GM12878 (cell line): ENCODE measurements at regions not wholly inside any gene's neighbourhood (a gene's known extent, or its start where the extent isn't known, plus 50 kb on each side); places are given as distances from the start of the nearest gene placed in this dataset.

Experiments
- ATAC-seq: fragments of 200-7000 bp; cut with Tn5 transposase; 3 replicates; pipeline ENCODE4 v1.9.1; 2020; ENCODE audit warnings: mild to moderate bottlenecking, moderate library complexity
- BruUV-seq: library from RNA; stranded (reverse); fragments of 400-500 nt; replicated peaks from 2 replicates; lab custom pipeline; 2021; lab: Mats Ljungman, UMichigan
- CTCF ChIA-PET: fragments of 300-600 bp; sonication (Branson Sonifier 250); formaldehyde crosslinking; extraction: SDS; loops from one replicate; lab custom pipeline; 2021; ENCODE audit warnings: inconsistent platforms; lab: Yijun Ruan, JAX
- POLR2A ChIA-PET: fragments of 350-600 bp; formaldehyde crosslinking; extraction: SDS; loops from one replicate; lab custom pipeline; 2021; ENCODE audit warnings: inconsistent platforms; lab: Charles Lee
- RAD21 ChIA-PET: fragments of 300-600 bp; sonication (Branson Sonifier 250); formaldehyde crosslinking; loops from one replicate; lab custom pipeline; 2023; ENCODE audit warnings: antibody characterized with exemption; ENCODE audit not compliant: unreplicated experiment; lab: Charles Lee
- SMC1A ChIA-PET: fragments of 300-600 bp; sonication (Branson Sonifier 250); formaldehyde crosslinking; loops from one replicate; lab custom pipeline; 2023; ENCODE audit not compliant: unreplicated experiment, uncharacterized antibody; lab: Charles Lee
- DNase-seq: peaks from one replicate; pipeline ENCODE4 v3.0.0-alpha.2; 2011; ENCODE audit warnings: low read depth, low spot score
- FAIRE-seq: peaks from 3 replicates; lab custom pipeline; 2011; peaks lifted over from hg19 to GRCh38; lab: Jason Lieb, UNC
- H2AFZ ChIP-seq: 2 replicates; pipeline ENCODE4 v1.6.0; 2011; ENCODE audit warnings: low read depth, low read length, control low read depth; ENCODE audit not compliant: control insufficient read depth
- H3K27ac ChIP-seq: 2 replicates; pipeline ENCODE4 v1.5.1; 2011; ENCODE audit warnings: control low read depth; ENCODE audit not compliant: control insufficient read depth, insufficient read depth
- H3K27me3 ChIP-seq, 2 experiments: replicated peaks in 1 of 2; 2 replicates each; pipeline versions ENCODE4 v1.6.0 to v1.6.1; 2011; ENCODE audit warnings: low read length in 1 of 2; ENCODE audit not compliant: control insufficient read depth in 2 of 2, insufficient read depth in 2 of 2
- H3K36me3 ChIP-seq, 2 experiments: 2 replicates each; pipeline ENCODE4 v1.5.1; 2011; ENCODE audit warnings: low read length in 1 of 2; ENCODE audit not compliant: control insufficient read depth in 2 of 2, insufficient read depth in 2 of 2
- H3K4me1 ChIP-seq: 2 replicates; pipeline ENCODE4 v1.6.1; 2011; ENCODE audit warnings: mild to moderate bottlenecking, low read length, moderate library complexity, mixed read lengths; ENCODE audit not compliant: control insufficient read depth, insufficient read depth
- H3K4me2 ChIP-seq: 2 replicates; pipeline ENCODE4 v1.6.0; 2011; ENCODE audit warnings: control low read depth; ENCODE audit not compliant: control insufficient read depth, insufficient read depth
- H3K4me3 ChIP-seq: fragments of 200-600 bp; sonication (generic); 2 replicates; pipeline ENCODE4 v1.5.1; 2016
- H3K79me2 ChIP-seq: 2 replicates; pipeline ENCODE4 v1.6.0; 2011; ENCODE audit warnings: low read length; ENCODE audit not compliant: control insufficient read depth, insufficient read depth
- H3K9ac ChIP-seq: 2 replicates; pipeline ENCODE4 v1.8.0; 2011; ENCODE audit warnings: low read length, control low read depth, mixed read lengths; ENCODE audit not compliant: control insufficient read depth, insufficient read depth
- H3K9me3 ChIP-seq: replicated peaks from 3 replicates; pipeline ENCODE4 v1.5.1; 2011; ENCODE audit warnings: mild to moderate bottlenecking, low read length; ENCODE audit not compliant: control insufficient read depth, insufficient read depth
- H4K20me1 ChIP-seq: 2 replicates; pipeline ENCODE4 v1.6.0; 2011; ENCODE audit not compliant: control insufficient read depth, insufficient read depth
- HDAC6 ChIP-seq: fragments of 200-600 bp; sonication (generic); IDR thresholded peaks from one replicate; pipeline ENCODE4 v1.8.0; 2017; ENCODE audit warnings: antibody characterized with exemption; ENCODE audit not compliant: unreplicated experiment
- IKZF2 ChIP-seq, 2 experiments: fragments of 450-650 bp; IDR thresholded peaks; 2 replicates each; pipeline ENCODE4 v1.6.1; 2017; ENCODE audit warnings: mild to moderate bottlenecking in 2 of 2, moderate library complexity in 2 of 2
- RAD21 ChIP-seq: IDR thresholded peaks from 2 replicates; pipeline ENCODE4 v1.6.1; 2011; ENCODE audit warnings: mild to moderate bottlenecking, low read depth, low read length, moderate library complexity; ENCODE audit not compliant: insufficient read depth
- SIN3A ChIP-seq: IDR thresholded peaks from 2 replicates; pipeline ENCODE4 v1.6.1; 2012; ENCODE audit warnings: low read depth, low read length, improper control_type of control experiment
- TARDBP ChIP-seq: IDR thresholded peaks from 2 replicates; pipeline ENCODE4 v1.6.1; 2016; ENCODE audit warnings: borderline replicate concordance
- WGBS: methylation state at CpG from one replicate; pipeline ENCODE4 v1.1.6; 2016; ENCODE audit warnings: low lambda C conversion rate; ENCODE audit not compliant: insufficient replicate concordance, insufficient coverage; ENCODE audit errors: missing lambda C conversion rate; 5-methylcytosine and 5-hydroxymethylcytosine counted together
- in situ Hi-C: fragments of 300-500 bp; cut with MboI; formaldehyde crosslinking; loops from 9 replicates; pipeline ENCODE4 v1.14.3; 2018; ENCODE audit warnings: mixed read lengths
- intact Hi-C: fragments of 100-400 bp; cut with micrococcal nuclease; formaldehyde crosslinking; loops from one replicate; pipeline ENCODE4 v1.14.2; 2022; ENCODE audit not compliant: unreplicated experiment
- TF ChIP-seq, protein P1 (sequence below): fragments of 450-650 bp; IDR thresholded peaks from 2 replicates; pipeline ENCODE4 v1.6.1; 2017; ENCODE audit warnings: mild to moderate bottlenecking, moderate library complexity

DNA sequence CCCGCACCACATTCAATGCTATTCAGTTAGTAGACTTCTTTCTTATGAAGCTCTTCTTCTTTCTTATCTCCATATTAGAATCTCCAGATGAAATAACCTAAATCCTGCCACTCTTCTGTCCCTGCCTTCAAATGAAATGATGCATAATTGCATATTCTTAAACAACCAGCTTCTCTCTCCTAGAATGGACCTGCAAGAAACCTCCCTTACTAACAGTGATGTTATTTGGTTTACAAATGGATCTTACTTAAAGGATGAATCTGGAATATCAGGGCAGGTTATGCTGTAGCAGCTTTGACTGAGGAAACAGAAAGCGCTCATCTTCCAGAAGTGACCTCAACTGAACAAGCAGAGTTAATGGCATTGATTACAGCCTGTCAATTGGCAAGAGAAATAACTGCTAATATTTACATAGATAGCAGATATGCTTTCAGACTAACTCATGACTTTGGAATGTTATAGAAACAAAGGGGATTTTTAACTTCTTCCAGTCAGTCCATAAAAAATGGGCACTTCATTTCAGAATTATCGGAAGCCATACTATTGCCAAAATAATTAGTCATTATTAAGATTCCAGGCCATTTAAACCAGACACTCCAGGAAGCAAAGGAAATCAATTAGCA lies 755.7 kb upstream of the HS6ST1 start:
- BruUV-seq: no TSS peak
- POLR2A ChIA-PET: no interaction called here
- Histone ChIP-seq H3K9ac (no peak overlapping the region), H3K36me3 (no peaks in the 10 kb centered on the region), H3K79me2 (no peaks in the 10 kb centered on the region)
- no peak for DNase-seq
- intact Hi-C loops: loop anchor here (10.0 kb wide), 1 partner anchor 320 kb away; no protein-coding TSS in a partner anchor
- TF ChIP-seq SIN3A (no peak), IKZF2 (IDR thresholded peaks at IDR 0.05) (no peak), TARDBP (no peak), HDAC6 (no peak), RAD21 (no peak)
- TF ChIP-seq, protein P1, sequence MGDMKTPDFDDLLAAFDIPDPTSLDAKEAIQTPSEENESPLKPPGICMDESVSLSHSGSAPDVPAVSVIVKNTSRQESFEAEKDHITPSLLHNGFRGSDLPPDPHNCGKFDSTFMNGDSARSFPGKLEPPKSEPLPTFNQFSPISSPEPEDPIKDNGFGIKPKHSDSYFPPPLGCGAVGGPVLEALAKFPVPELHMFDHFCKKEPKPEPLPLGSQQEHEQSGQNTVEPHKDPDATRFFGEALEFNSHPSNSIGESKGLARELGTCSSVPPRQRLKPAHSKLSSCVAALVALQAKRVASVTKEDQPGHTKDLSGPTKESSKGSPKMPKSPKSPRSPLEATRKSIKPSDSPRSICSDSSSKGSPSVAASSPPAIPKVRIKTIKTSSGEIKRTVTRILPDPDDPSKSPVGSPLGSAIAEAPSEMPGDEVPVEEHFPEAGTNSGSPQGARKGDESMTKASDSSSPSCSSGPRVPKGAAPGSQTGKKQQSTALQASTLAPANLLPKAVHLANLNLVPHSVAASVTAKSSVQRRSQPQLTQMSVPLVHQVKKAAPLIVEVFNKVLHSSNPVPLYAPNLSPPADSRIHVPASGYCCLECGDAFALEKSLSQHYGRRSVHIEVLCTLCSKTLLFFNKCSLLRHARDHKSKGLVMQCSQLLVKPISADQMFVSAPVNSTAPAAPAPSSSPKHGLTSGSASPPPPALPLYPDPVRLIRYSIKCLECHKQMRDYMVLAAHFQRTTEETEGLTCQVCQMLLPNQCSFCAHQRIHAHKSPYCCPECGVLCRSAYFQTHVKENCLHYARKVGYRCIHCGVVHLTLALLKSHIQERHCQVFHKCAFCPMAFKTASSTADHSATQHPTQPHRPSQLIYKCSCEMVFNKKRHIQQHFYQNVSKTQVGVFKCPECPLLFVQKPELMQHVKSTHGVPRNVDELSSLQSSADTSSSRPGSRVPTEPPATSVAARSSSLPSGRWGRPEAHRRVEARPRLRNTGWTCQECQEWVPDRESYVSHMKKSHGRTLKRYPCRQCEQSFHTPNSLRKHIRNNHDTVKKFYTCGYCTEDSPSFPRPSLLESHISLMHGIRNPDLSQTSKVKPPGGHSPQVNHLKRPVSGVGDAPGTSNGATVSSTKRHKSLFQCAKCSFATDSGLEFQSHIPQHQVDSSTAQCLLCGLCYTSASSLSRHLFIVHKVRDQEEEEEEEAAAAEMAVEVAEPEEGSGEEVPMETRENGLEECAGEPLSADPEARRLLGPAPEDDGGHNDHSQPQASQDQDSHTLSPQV: no peak
- TF ChIP-seq, all 136 proteins: peak for 0
- ATAC-seq (no peak), FAIRE-seq (no peak)
- Histone ChIP-seq H3K27me3 (no peaks in the 10 kb centered on the region; a peak in 1 of 4 replicates), H3K4me2 (no peak overlapping the region), H4K20me1 (no peaks in the 10 kb centered on the region), H3K9me3 (no peaks in the 10 kb centered on the region), H3K4me3 (no peak overlapping the region), H3K4me1 (no peaks in the 10 kb centered on the region), H2AFZ (no peak overlapping the region), H3K27ac (no peak overlapping the region)
- ChIA-PET RAD21 (no interaction called here), SMC1A (no interaction called here), CTCF (no interaction called here)
- WGBS: 83% methylated on average over 3 of the region's 3 CpGs
- in situ Hi-C loops: no loop called here
